SK-N-SH (cell line): ENCODE measurements at regions not wholly inside any gene's neighbourhood (a gene's known extent, or its start where the extent isn't known, plus 50 kb on each side); places are given as distances from the start of the nearest gene placed in this dataset.

Experiments used
- CTCF ChIA-PET: fragments of 300-600, 350-600 bp; formaldehyde crosslinking; extraction: SDS; loops from one replicate; lab custom pipeline; 2021; lab: Yijun Ruan, JAX
- POLR2A ChIA-PET: fragments of 350-600 bp; sonication (Branson Sonifier 250); formaldehyde crosslinking; extraction: SDS; loops from one replicate; lab custom pipeline; 2020; ENCODE audit warnings: antibody characterized with exemption, inconsistent platforms; lab: Yijun Ruan, JAX
- DNase-seq: peaks from one replicate; pipeline ENCODE4 v3.0.0; 2012
- H2AFZ ChIP-seq: fragments of 200-600 bp; sonication (generic); 2 replicates; pipeline ENCODE4 v1.8.1; 2016; ENCODE audit warnings: antibody characterized with exemption, mild to moderate bottlenecking, low read depth
- H3F3A ChIP-seq: fragments of 200-600 bp; sonication (generic); replicated peaks from 2 replicates; pipeline ENCODE3; 2016; ENCODE audit warnings: antibody characterized with exemption, mild to moderate bottlenecking; ENCODE audit not compliant: insufficient read depth
- H3K27ac ChIP-seq, 2 experiments: fragments of 200-500 bp in 1 of 2; fragments of 200-600 bp in 1 of 2; sonication (Bioruptor generic) in 1 of 2; sonication (generic), shearing (Covaris generic) in 1 of 2; 2 replicates each; pipeline versions ENCODE4 v1.5.1 to v1.6.1; 2014 to 2016; ENCODE audit warnings: low read depth in 2 of 2, inconsistent platforms in 1 of 2, low read length in 1 of 2, mild to moderate bottlenecking in 1 of 2, mixed read lengths in 1 of 2
- H3K27me3 ChIP-seq: fragments of 200-600 bp; sonication (generic), shearing (Covaris generic); 2 replicates; pipeline ENCODE4 v1.6.1; 2016; ENCODE audit warnings: mixed run types; ENCODE audit not compliant: insufficient read depth
- H3K36me3 ChIP-seq, 2 experiments: fragments of 200-500 bp in 1 of 2; fragments of 200-600 bp in 1 of 2; sonication (Bioruptor generic) in 1 of 2; sonication (generic) in 1 of 2; replicated peaks in 1 of 2; 2 replicates each; pipeline versions ENCODE3 to v1.5.1; 2014 to 2016; ENCODE audit warnings: low read length in 1 of 2, mild to moderate bottlenecking in 1 of 2; ENCODE audit not compliant: insufficient read depth in 2 of 2, control insufficient read depth in 1 of 2
- H3K4me1 ChIP-seq, 2 experiments: fragments of 200-500 bp in 1 of 2; fragments of 200-600 bp in 1 of 2; sonication (Bioruptor generic) in 1 of 2; sonication (generic), shearing (Covaris generic) in 1 of 2; 2 replicates each; pipeline versions ENCODE4 v1.5.1 to v1.6.1; 2014 to 2016; ENCODE audit warnings: low read depth in 1 of 2, low read length in 1 of 2, mixed run types in 1 of 2; ENCODE audit not compliant: insufficient read depth in 2 of 2, control insufficient read depth in 1 of 2
- H3K4me2 ChIP-seq: fragments of 200-600 bp; sonication (generic), shearing (Covaris generic); 2 replicates; pipeline ENCODE4 v1.6.1; 2017; ENCODE audit warnings: mixed run types
- H3K4me3 ChIP-seq, 2 experiments: fragments of 200-500 bp in 1 of 2; fragments of 200-600 bp in 1 of 2; sonication (Bioruptor generic) in 1 of 2; sonication (generic), shearing (Covaris generic) in 1 of 2; 2 replicates each; pipeline versions ENCODE4 v1.5.1 to v1.8.1; 2014 to 2016; ENCODE audit warnings: low read depth in 2 of 2, inconsistent platforms in 1 of 2, low read length in 1 of 2, mild to moderate bottlenecking in 1 of 2, mixed read lengths in 1 of 2, moderate library complexity in 1 of 2
- H3K79me2 ChIP-seq: fragments of 200-600 bp; sonication (generic); 2 replicates; pipeline ENCODE4 v1.8.1; 2017; ENCODE audit warnings: mild to moderate bottlenecking; ENCODE audit not compliant: insufficient read depth
- H3K9ac ChIP-seq: fragments of 200-600 bp; sonication (generic); 2 replicates; pipeline ENCODE4 v1.6.1; 2017; ENCODE audit warnings: mixed run types
- H3K9me2 ChIP-seq: fragments of 200-600 bp; sonication (generic); 2 replicates; pipeline ENCODE4 v1.6.1; 2017; ENCODE audit warnings: mixed run types
- H3K9me3 ChIP-seq: fragments of 200-600 bp; sonication (generic); 2 replicates; pipeline ENCODE4 v1.6.1; 2017; ENCODE audit warnings: mixed run types, mild to moderate bottlenecking, moderate library complexity
- H4K20me1 ChIP-seq: fragments of 200-600 bp; sonication (generic); 2 replicates; pipeline ENCODE4 v1.6.1; 2017; ENCODE audit warnings: mild to moderate bottlenecking, mixed run types; ENCODE audit not compliant: insufficient read depth
- CHD2 ChIP-seq: fragments of 150-350 bp; IDR thresholded peaks from 2 replicates; pipeline ENCODE4 v1.6.1; 2018; ENCODE audit warnings: low read length; ENCODE audit not compliant: partially characterized antibody
- ELF1 ChIP-seq: IDR thresholded peaks from 2 replicates; pipeline ENCODE4 v1.4.0; 2012
- EP300 ChIP-seq, 2 experiments: IDR thresholded peaks; 2 replicates each; pipeline versions ENCODE4 v1.4.0 to v1.6.1; 2012; ENCODE audit warnings: borderline replicate concordance in 1 of 2, low read depth in 1 of 2, low read length in 1 of 2
- FOXM1 ChIP-seq: IDR thresholded peaks from 2 replicates; pipeline ENCODE4 v1.4.0; 2012; ENCODE audit warnings: low read depth, mild to moderate bottlenecking
- GABPA ChIP-seq: IDR thresholded peaks from 2 replicates; pipeline ENCODE4 v1.4.0; 2012; ENCODE audit warnings: low read depth, mild to moderate bottlenecking
- MEF2A ChIP-seq: IDR thresholded peaks from 2 replicates; pipeline ENCODE4 v1.4.0; 2012; ENCODE audit warnings: low read depth, borderline replicate concordance
- MXI1 ChIP-seq: IDR thresholded peaks from 2 replicates; pipeline ENCODE4 v1.6.1; 2012; ENCODE audit warnings: mild to moderate bottlenecking, low read depth, low read length, improper control_type of control experiment
- NFIC ChIP-seq: IDR thresholded peaks from 2 replicates; pipeline ENCODE4 v1.4.0; 2012; ENCODE audit warnings: borderline replicate concordance
- NRF1 ChIP-seq: IDR thresholded peaks from 2 replicates; pipeline ENCODE4 v1.6.1; 2012; ENCODE audit warnings: low read depth, mild to moderate bottlenecking, low read length
- POLR2AphosphoS5 ChIP-seq: IDR thresholded peaks from 2 replicates; pipeline ENCODE4 v1.6.1; 2012; ENCODE audit warnings: low read depth, low read length
- RAD21 ChIP-seq: IDR thresholded peaks from 2 replicates; pipeline ENCODE4 v1.6.1; 2012; ENCODE audit warnings: mild to moderate bottlenecking, low read length
- SIN3A ChIP-seq: IDR thresholded peaks from 2 replicates; pipeline ENCODE4 v1.6.1; 2012; ENCODE audit warnings: low read depth, mild to moderate bottlenecking, low read length, moderate library complexity, borderline replicate concordance
- TEAD4 ChIP-seq: IDR thresholded peaks from 2 replicates; pipeline ENCODE4 v1.4.0; 2012; ENCODE audit warnings: mild to moderate bottlenecking, borderline replicate concordance; ENCODE audit not compliant: insufficient read depth
- WGBS: methylation state at CpG from one replicate; pipeline ENCODE4 v1.1.6; 2017; ENCODE audit warnings: low lambda C conversion rate; 5-methylcytosine and 5-hydroxymethylcytosine counted together
- TF ChIP-seq, protein P1 (sequence below): IDR thresholded peaks from 2 replicates; pipeline ENCODE4 v1.6.1; 2012; ENCODE audit warnings: mild to moderate bottlenecking, low read depth, low read length, moderate library complexity
- TF ChIP-seq, protein P2 (sequence below): IDR thresholded peaks from 2 replicates; pipeline ENCODE4 v1.4.0; 2012; ENCODE audit warnings: low read depth
- TF ChIP-seq, protein P3 (sequence below): IDR thresholded peaks from 2 replicates; pipeline ENCODE4 v1.4.0; 2012; ENCODE audit warnings: low read depth, borderline replicate concordance
- TF ChIP-seq, protein P4 (sequence below): fragments of 150-350 bp; IDR thresholded peaks from 2 replicates; pipeline ENCODE4 v1.6.1; 2016; ENCODE audit warnings: mild to moderate bottlenecking, low read depth, low read length
- TF ChIP-seq, protein P5 (sequence below): IDR thresholded peaks from 2 replicates; pipeline ENCODE4 v1.4.0; 2012; ENCODE audit warnings: low read depth, borderline replicate concordance

DNA sequence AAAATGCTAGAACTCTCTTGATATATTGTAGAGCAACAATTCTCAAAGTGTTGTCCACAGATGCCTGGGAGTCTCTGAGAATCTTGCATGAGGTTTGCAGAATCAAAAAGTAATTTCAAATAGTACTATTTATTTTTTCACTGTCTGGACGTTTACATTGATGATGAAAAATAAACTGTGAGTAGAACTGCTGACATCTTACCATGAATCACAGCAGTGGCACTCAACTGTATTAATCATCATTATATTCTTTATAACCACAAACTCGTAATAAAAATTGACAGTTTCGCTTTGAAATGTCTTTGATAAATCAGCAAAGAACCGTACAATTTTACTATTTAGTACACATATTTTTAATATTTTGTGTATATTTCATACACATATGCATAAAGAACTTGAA lies 94.5 kb downstream of the NAF1 start (continued):
- TF ChIP-seq, protein P1, sequence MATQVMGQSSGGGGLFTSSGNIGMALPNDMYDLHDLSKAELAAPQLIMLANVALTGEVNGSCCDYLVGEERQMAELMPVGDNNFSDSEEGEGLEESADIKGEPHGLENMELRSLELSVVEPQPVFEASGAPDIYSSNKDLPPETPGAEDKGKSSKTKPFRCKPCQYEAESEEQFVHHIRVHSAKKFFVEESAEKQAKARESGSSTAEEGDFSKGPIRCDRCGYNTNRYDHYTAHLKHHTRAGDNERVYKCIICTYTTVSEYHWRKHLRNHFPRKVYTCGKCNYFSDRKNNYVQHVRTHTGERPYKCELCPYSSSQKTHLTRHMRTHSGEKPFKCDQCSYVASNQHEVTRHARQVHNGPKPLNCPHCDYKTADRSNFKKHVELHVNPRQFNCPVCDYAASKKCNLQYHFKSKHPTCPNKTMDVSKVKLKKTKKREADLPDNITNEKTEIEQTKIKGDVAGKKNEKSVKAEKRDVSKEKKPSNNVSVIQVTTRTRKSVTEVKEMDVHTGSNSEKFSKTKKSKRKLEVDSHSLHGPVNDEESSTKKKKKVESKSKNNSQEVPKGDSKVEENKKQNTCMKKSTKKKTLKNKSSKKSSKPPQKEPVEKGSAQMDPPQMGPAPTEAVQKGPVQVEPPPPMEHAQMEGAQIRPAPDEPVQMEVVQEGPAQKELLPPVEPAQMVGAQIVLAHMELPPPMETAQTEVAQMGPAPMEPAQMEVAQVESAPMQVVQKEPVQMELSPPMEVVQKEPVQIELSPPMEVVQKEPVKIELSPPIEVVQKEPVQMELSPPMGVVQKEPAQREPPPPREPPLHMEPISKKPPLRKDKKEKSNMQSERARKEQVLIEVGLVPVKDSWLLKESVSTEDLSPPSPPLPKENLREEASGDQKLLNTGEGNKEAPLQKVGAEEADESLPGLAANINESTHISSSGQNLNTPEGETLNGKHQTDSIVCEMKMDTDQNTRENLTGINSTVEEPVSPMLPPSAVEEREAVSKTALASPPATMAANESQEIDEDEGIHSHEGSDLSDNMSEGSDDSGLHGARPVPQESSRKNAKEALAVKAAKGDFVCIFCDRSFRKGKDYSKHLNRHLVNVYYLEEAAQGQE: no peak
- TF ChIP-seq ELF1 (no peak), TEAD4 (no peak), NRF1 (no peak), SIN3A (no peak), NFIC (no peak)

DNA sequence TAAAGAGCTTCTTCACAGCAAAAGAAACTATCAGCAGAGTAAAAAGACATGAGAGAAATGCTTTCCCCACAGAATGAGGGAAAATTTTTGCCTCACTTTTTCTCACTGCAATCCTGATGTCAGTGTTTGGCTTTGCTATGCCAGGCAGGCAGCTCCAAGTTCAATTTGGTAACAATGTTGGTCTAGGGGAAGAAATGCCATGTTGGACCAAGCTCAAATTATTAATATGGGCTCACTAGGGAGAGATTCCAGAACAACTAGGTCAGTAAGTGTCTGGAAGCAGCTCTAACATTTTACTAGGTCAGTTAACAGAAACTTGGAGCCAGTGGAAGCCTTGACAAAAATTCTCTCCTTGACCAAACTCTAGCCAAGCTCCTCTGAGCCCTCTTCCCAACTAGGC lies 95.4 kb downstream of the NAF1 start:
- H2AFZ ChIP-seq: no peak overlapping the region
- H3K4me2 ChIP-seq: no peak overlapping the region
- no peak for DNase-seq
- H3K27ac ChIP-seq: no peak overlapping the region
- H3K36me3 ChIP-seq: no peaks in the 10 kb centered on the region
- H3K27me3 ChIP-seq: no peaks in the 10 kb centered on the region
- no peaks in the 10 kb centered on the region for H3F3A ChIP-seq
- H3K9me3 ChIP-seq: no peaks in the 10 kb centered on the region
- CTCF ChIA-PET: no interaction called here
- no peaks in the 10 kb centered on the region for H3K4me1 ChIP-seq
- POLR2A ChIA-PET: no interaction called here
- no peaks in the 10 kb centered on the region for H3K9me2 ChIP-seq
- no peaks in the 10 kb centered on the region for H3K79me2 ChIP-seq
- no peak overlapping the region for H3K9ac ChIP-seq
- H3K4me3 ChIP-seq: no peak overlapping the region
- TF ChIP-seq EP300 (IDR thresholded peaks at IDR 0.05; ENCODE audit: borderline replicate concordance in 1 of 2, low read depth in 1 of 2, low read length in 1 of 2): no peak
- TF ChIP-seq, protein P2, sequence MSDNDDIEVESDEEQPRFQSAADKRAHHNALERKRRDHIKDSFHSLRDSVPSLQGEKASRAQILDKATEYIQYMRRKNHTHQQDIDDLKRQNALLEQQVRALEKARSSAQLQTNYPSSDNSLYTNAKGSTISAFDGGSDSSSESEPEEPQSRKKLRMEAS: no peak
- no peak for TF ChIP-seq MEF2A
- no peak for TF ChIP-seq POLR2AphosphoS5
- no peak for TF ChIP-seq CHD2
- TF ChIP-seq GABPA: no peak
- H4K20me1 ChIP-seq: no peaks in the 10 kb centered on the region

DNA sequence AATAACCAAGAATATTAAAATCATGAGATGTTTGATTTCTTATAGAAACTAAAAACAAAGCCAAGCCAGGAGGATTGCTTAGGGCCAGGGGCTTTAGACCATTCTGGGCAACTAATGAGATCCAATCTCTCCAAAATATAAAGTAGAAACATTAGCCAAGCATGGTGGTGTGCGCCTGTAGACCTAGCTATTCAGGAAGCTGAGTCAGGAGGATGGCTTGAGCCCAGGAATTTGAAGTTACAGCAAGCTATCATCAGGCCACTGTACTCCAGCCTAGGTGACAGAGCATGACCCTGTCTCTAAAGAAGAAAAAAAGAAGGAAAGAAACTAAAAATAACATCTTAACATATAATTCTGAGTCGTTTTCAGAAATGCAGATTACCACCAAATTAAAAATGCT lies 96.7 kb downstream of the NAF1 start:
- Histone ChIP-seq H3K79me2 (no peaks in the 10 kb centered on the region), H3K9me2 (no peaks in the 10 kb centered on the region), H4K20me1 (no peaks in the 10 kb centered on the region), H3K27me3 (no peaks in the 10 kb centered on the region), H3K36me3 (no peaks in the 10 kb centered on the region), H3K9me3 (no peaks in the 10 kb centered on the region), H3F3A (no peaks in the 10 kb centered on the region), H3K4me2 (no peak overlapping the region), H3K4me3 (no peak overlapping the region), H3K9ac (no peak overlapping the region), H3K27ac (no peak overlapping the region), H2AFZ (no peak overlapping the region), H3K4me1 (no peaks in the 10 kb centered on the region)
- CTCF ChIA-PET: no interaction called here
- POLR2A ChIA-PET: no interaction called here
- DNase-seq: no peak
- 11% methylated on average over 2 of the region's 2 CpGs for WGBS
- TF ChIP-seq, protein P3, sequence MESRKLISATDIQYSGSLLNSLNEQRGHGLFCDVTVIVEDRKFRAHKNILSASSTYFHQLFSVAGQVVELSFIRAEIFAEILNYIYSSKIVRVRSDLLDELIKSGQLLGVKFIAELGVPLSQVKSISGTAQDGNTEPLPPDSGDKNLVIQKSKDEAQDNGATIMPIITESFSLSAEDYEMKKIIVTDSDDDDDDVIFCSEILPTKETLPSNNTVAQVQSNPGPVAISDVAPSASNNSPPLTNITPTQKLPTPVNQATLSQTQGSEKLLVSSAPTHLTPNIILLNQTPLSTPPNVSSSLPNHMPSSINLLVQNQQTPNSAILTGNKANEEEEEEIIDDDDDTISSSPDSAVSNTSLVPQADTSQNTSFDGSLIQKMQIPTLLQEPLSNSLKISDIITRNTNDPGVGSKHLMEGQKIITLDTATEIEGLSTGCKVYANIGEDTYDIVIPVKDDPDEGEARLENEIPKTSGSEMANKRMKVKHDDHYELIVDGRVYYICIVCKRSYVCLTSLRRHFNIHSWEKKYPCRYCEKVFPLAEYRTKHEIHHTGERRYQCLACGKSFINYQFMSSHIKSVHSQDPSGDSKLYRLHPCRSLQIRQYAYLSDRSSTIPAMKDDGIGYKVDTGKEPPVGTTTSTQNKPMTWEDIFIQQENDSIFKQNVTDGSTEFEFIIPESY: no peak
- TF ChIP-seq, protein P4, sequence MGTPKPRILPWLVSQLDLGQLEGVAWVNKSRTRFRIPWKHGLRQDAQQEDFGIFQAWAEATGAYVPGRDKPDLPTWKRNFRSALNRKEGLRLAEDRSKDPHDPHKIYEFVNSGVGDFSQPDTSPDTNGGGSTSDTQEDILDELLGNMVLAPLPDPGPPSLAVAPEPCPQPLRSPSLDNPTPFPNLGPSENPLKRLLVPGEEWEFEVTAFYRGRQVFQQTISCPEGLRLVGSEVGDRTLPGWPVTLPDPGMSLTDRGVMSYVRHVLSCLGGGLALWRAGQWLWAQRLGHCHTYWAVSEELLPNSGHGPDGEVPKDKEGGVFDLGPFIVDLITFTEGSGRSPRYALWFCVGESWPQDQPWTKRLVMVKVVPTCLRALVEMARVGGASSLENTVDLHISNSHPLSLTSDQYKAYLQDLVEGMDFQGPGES: no peak
- TF ChIP-seq POLR2AphosphoS5 (no peak), RAD21 (no peak), MXI1 (no peak), MEF2A (no peak), NFIC (no peak), GABPA (no peak), FOXM1 (no peak), ELF1 (no peak)
- TF ChIP-seq, protein P5, sequence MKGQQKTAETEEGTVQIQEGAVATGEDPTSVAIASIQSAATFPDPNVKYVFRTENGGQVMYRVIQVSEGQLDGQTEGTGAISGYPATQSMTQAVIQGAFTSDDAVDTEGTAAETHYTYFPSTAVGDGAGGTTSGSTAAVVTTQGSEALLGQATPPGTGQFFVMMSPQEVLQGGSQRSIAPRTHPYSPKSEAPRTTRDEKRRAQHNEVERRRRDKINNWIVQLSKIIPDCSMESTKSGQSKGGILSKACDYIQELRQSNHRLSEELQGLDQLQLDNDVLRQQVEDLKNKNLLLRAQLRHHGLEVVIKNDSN: no peak
